GM19328 (cell line): ENCODE measurements at regions not wholly inside any gene's neighbourhood (a gene's known extent, or its start where the extent isn't known, plus 50 kb on each side); places are given as distances from the start of the nearest gene placed in this dataset.
"Not testable (repeated sequence)": the region's sequence is repeated elsewhere in the genome, so short reads cannot be mapped to it uniquely, and the experiment has no call there.

ENCODE experiments used
- ATAC-seq: cut with Tn5 transposase; IDR thresholded peaks from one replicate; pipeline ENCODE4 v1.9.1; 2021; ENCODE audit warnings: mild to moderate bottlenecking, moderate library complexity; ENCODE audit not compliant: unreplicated experiment

DNA sequence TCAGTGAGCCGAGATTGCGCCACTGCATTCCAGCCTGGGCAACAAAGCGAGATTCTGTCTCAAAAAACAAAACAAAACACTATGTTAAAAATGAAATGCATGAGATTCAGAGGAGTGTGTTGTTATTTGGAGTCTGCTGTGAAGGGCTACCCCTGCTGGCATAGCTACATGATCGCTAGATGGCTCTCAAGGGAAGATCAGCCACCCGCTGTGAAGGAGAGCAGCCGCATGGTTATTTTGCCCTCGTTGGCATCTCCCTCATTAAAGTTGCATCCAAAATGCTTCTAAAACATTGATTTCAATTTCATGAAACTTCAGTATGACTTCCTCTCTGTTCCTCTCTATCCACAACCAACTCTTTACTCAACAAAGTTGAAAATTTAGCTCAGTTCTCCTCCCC lies 54.8 kb upstream of the NDUFV2 start:
- no peak for ATAC-seq

DNA sequence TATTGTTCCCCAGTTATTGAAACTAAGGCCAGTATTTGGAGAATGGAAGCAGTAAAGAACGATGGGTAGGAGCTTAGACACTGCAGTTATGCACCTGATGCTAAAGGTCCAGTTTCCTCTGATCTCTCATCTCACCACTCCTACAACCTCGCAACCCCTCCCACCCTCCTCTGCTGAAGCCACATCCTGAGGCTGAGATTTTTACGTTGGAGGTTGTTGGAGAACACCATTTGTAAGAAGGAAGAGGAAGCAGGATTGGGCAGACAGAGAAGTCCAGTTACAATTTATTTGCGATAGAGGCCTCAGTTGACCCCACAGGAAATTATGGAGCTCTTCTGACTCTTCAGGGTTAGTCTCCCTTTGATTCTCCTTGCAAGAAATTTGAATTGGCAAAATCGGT lies 54.3 kb upstream of the NDUFV2 start:
- ATAC-seq, result no peak

DNA sequence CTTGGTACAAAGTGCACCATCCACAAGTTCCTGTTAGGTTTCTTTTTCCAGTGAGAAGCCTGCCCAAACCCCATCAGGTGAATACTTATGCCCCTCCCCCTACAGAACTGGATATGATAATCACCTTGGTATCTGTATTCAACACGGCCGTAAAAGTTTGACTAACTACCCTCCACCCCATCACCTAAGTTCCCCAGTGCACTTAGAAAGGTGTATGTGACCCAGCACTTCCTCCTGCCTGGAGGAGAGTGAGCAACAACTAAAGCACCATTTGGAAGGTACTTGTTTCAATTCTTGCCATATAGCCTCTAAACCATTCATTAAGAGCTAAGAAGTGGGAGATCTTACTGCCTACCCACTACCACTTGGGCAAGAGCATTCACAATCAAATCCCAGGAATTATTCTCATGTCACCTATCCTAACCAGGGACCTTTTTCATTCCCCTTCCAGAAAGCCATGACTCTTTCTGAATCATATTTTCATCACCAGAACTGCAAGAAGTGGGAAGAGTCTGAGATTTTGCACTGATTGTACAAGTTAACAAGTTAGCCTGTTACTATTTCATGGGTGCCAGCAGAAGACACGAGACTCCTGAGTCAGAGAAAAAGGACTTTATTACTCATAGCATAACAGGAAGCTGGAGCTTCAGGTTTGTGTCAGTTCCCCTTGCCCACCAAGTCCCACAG lies 53.5 kb upstream of the NDUFV2 start:
- no peak for ATAC-seq

DNA sequence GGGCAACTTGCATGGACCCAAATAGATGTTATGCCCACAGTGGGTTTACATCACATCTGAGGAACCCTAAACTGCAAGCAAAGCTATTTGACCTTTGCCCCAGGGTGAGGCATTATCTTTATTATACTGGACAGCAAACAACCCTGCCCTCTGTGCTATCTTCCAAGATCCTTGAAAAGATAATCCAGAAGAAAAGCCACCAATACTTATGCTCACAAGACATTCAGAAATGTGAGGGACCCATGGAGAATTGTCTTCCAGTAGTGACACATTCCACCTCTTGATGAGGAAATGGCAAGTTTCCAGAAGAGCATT lies 53.0 kb upstream of the NDUFV2 start:
- ATAC-seq, result no peak

DNA sequence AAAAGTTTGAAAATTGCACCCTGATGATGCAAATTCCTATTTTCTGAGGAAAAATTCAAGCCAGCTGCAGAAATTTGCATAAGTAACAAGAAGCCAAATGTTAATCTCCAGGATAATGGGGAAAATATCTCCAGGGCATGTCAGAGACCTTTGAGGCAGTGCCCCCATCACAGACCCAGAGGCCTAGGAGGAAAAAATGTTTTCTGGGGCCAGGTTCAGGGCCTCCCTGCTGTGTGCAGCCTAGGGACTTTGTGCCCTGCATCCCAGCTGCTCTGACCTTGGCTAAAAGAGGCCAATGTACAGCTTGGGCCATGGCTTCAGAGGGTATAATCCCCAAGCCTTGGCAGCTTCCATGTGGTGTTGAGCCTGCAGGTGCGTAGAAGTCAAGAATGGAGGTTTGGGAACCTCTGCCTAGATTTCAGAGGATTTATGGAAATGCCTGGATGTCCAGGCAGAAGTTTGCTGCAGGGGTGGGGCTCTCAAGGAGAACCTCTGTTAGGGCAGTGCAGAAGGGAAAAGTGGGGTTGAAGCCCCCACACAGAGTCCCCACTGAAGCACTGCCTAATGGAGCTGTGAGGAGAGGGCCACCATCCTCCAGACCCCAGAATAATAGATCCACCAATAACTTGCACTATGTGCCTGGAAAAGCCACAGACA lies 51.7 kb upstream of the NDUFV2 start:
- not testable (repeated sequence) for ATAC-seq
